ENCODE measurements at regions not wholly inside any gene's neighbourhood (a gene's known extent, or its start where the extent isn't known, plus 50 kb on each side); places are given as distances from the start of the nearest gene placed in this dataset.

DNA sequence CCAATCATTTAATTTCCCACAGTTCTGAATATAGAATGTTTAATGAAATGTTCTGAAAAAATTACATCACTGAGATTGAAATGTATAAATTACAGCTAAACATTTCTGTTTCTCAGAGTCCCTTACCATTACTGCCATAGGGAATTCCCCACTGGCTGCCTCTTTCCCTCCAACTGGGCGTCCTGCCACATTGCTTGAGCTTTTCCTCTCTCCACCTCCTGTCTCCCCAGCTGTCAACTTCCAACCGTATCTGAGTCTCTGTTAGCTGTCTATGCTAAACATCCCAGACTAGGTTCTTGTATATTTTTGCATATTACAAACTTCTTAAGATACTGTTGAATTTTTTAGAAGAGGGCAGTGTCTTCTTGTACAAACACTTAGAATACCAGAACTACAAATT is 407.3 kb upstream of the SLIT2 start:
- no peak for TF ChIP-seq EZH2 (IDR thresholded peaks at IDR 0.05; ENCODE audit: borderline replicate concordance, low read length)
- TF ChIP-seq CTCF (conservative IDR thresholded peaks at IDR 0.05 in 1 of 2, IDR thresholded peaks at IDR 0.05 in 1 of 2; ENCODE audit: extremely low read depth in 1 of 2, insufficient read depth in 1 of 2, low read depth in 1 of 2, low read length in 2 of 2) = no peak
